Stimulated activated CD4-positive, alpha-beta T cell treated with anti-CD3 and anti-CD28 coated beads, Interleukin-12 subunit alpha, Interleukin-12 subunit beta, amount 100 ng/mL, for 48 hours (primary cell): ENCODE measurements at regions not wholly inside any gene's neighbourhood (a gene's known extent, or its start where the extent isn't known, plus 50 kb on each side); places are given as distances from the start of the nearest gene placed in this dataset.
"Not testable (repeated sequence)": the region's sequence is repeated elsewhere in the genome, so short reads cannot be mapped to it uniquely, and the experiment has no call there.

Source experiments
- DNase-seq, 3 donors: peaks; one replicate each; pipeline ENCODE4 v3.0.0-alpha.2; 2020; ENCODE audit warnings: low read depth in 2 of 3, low spot score in 1 of 3

DNA sequence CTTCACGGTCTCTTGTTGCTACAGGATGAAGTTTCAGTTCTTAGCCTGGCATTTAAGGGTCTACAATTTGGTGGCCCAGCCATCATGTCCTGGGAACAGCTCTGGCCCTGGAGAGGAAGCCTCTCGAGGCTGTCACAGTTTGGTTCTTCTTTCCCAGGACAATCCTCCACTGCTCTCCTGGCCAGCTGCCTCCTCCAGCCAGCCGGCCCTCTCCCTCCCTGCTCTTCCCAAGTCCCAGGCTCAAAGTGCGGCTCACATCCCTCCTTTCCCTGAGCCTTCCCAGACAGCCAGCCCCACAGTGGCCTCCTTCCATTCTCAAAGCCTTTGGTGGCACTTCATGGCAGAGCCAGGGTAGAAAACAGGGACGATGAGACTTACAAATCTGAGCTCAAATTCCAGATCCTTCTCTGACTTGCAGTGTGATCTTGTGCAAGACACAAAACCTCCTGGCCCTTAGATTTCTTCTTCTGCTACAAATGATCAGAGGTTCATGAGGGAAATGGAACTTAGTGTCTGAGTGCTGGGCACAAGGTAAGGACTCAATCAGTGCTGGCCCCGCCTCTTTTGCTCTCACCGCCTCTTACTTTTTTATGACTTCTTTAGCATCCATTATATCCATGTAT lies 223.8 kb upstream of the ECI2 start:
- no peak for DNase-seq

DNA sequence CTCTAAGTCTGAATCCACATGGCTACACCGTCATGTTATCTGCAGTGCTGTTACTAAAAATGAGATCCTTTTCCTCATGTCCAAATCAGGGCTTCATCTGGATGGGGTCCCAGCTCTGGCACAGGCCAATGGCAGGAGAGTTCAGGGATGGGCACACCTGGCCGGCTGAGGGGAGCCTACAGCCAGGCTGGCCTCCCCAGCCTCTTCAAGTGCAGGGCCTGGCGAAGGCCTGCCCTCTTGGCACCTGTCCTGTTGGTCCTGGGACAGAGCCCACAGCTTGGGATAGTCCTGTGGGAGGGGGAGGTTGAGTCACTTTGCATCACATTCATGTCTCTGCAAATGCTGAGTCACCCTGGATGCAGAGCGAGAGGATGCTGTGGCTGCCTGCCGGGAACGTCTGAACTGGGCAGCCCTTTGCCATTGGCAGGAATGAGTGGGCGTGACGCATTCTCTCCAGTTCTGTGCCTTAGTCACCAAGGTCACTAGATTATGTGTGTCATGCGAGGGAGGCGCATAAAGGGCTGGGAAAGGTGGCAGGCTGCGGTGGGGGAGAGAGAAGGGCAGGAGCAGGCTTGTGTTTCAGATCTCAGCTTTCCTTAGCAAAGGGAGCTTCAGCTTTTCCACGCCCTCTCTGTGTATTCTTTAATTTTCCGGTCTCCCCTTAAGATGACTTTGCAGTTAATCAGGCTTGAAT lies 223.2 kb upstream of the ECI2 start:
- DNase-seq = peak; percentile 13 to 20 (median 17)

DNA sequence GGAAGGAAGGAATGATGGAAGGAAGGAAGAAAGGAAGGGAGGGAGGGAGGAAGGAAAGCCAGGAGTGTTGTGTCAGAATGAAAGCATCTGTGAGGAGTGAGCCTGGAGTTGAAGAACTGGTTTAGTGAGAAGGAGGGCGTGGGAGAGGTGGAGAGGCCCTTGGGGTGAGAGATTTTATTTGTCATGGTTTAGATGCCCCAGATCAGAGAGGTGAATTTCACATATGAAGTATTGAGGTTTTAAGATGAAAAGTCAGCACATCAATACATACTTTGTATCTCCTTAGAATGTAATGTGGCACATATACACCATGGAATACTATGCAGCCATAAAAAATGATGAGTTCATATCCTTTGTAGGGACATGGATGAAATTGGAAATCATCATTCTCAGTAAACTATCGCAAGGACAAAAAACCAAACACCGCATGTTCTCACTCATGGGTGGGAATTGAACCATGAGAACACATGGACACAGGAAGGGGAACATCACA lies 222.3 kb upstream of the ECI2 start:
- DNase-seq = not testable (repeated sequence)

- DNase-seq = no peak
These were observed 221.7 kb upstream of the ECI2 start for GRCh38 chr6:4356899-4357659.

- DNase-seq = no peak
These were observed 219.9 kb upstream of the ECI2 start for GRCh38 chr6:4355241-4355640.

- DNase-seq = no peak
These were observed 218.8 kb upstream of the ECI2 start for GRCh38 chr6:4354181-4354580.

DNA sequence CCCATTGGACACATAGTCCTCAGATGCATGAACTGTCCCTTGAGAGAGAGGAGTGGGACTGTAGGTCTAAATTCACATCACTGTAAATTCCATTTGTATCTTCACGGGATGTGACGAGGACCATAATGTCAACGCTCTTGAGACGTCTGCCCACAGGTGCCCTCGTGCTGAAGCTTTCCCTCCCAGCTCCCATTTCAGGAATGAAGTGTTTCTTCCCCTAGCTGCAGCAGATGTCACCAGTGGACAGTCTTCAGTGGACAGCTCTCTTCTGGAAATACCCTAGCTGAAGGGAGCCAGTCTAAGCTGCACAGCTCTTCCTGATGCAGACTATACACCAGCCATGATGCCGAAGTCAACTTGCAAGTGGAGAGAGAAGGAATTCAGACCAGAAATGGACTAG lies 217.4 kb upstream of the ECI2 start:
- DNase-seq = no peak

GRCh38 chr6:4352322-4352669 lies 216.9 kb upstream of the ECI2 start:
- no peak for DNase-seq

- no peak for DNase-seq
These were observed 216.3 kb upstream of the ECI2 start for GRCh38 chr6:4351520-4352321.

- no peak for DNase-seq
These were observed 215.5 kb upstream of the ECI2 start for GRCh38 chr6:4350567-4351519.

DNA sequence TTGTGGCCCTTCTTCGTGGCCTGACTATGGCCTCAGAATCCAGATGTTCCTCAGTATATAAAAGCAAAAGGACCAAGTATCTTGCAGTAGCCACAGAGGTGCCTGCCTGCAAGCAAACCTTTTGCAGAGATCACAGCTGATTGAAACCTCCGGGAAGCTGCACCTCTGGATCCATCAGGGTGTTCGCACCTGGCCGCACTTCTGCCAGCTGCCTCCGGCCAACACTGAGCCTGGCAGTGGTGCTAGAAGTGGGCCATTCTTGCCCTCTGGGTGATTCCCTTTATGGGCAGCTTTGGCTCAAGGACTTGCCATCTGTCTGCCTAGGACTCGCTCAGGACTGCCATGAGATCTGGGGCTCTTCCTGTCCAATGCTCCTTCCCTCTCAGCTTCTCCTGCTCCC lies 214.6 kb upstream of the ECI2 start:
- DNase-seq = no peak

- DNase-seq = no peak
These were observed 213.9 kb upstream of the ECI2 start for GRCh38 chr6:4349323-4349722.

DNA sequence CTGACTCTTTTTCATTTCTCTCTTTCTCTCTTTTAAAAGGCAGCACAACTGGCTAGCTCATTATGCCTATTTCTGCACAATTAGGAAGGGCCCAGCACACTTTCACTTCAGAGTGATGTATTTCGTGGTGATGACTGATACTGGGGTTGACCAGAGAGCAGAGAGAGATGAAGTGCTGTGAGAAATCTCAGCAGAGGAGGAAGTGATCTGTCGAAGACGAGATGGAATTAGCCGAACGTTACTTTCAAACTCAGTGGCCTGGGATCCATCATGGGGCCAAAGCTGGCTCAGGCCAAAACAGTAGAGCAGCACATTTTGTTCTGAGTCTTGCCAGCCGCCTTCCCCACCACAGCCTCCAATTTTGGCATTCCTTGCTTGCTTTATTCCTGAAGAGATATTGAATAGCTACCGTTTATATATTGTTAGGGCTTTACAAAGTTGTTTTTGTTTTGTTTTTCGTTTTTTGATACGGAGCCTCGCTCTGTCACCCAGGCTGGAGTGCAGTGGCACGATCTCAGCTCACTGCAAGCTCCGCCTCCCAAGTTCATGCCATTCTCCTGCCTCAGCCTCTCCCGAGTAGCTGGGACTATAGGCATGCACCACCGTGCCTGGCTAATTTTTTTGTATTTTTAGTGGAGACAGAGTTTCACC lies 213.2 kb upstream of the ECI2 start:
- no peak for DNase-seq

DNA sequence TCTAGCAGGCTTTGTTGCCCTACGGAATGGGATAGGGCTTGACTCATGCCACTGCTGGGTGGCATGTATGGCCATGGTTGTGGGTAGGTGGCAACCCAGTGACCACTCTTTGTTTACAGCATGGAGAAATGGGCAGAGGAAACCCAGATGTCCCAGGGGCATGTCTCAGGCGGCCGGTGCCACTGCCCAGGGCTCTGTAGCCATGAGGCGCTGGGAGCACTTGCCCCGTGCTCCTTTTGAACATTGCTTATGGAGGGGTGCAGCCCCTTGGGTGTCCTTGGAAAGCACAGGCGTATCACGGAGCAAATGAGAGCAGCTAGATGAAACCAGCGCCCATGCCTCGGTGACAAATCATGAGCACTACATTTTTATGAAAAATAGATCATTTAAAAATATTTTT lies 212.5 kb upstream of the ECI2 start:
- DNase-seq = no peak

- DNase-seq = no peak
These were observed 211.4 kb upstream of the ECI2 start for GRCh38 chr6:4346659-4347333.

- no peak for DNase-seq
These were observed 210.2 kb upstream of the ECI2 start for GRCh38 chr6:4345543-4345942.

- DNase-seq = no peak
These were observed 209.0 kb upstream of the ECI2 start for GRCh38 chr6:4344317-4344899.

- DNase-seq = no peak
These were observed 207.2 kb upstream of the ECI2 start for GRCh38 chr6:4342407-4343137.
